Ishikawa (cell line): ENCODE measurements at regions not wholly inside any gene's neighbourhood (a gene's known extent, or its start where the extent isn't known, plus 50 kb on each side); places are given as distances from the start of the nearest gene placed in this dataset.

Experiments
- CEBPB ChIP-seq: IDR thresholded peaks from 2 replicates; pipeline ENCODE4 v1.6.1; 2012
- CREB1 ChIP-seq: IDR thresholded peaks from 2 replicates; pipeline ENCODE4 v1.6.1; 2012; ENCODE audit warnings: low read depth
- EGR1 ChIP-seq: IDR thresholded peaks from 2 replicates; pipeline ENCODE4 v1.6.1; 2012
- EP300 ChIP-seq: IDR thresholded peaks from 2 replicates; pipeline ENCODE4 v1.6.1; 2012; ENCODE audit warnings: borderline replicate concordance
- FOXM1 ChIP-seq: IDR thresholded peaks from 2 replicates; pipeline ENCODE4 v1.6.1; 2012; ENCODE audit warnings: low read depth, borderline replicate concordance
- NFIC ChIP-seq: IDR thresholded peaks from 2 replicates; pipeline ENCODE4 v1.6.1; 2012
- RAD21 ChIP-seq: IDR thresholded peaks from 2 replicates; pipeline ENCODE4 v1.6.1; 2012; ENCODE audit warnings: low read depth
- REST ChIP-seq: IDR thresholded peaks from 2 replicates; pipeline ENCODE4 v1.6.1; 2012; ENCODE audit warnings: low read depth, mild to moderate bottlenecking
- TAF1 ChIP-seq: IDR thresholded peaks from 2 replicates; pipeline ENCODE4 v1.6.1; 2012; ENCODE audit warnings: low read depth, mild to moderate bottlenecking
- TCF12 ChIP-seq: IDR thresholded peaks from 2 replicates; pipeline ENCODE4 v1.6.1; 2012; ENCODE audit warnings: low read depth
- TEAD4 ChIP-seq: IDR thresholded peaks from 2 replicates; pipeline ENCODE4 v1.6.1; 2012
- USF1 ChIP-seq: IDR thresholded peaks from 2 replicates; pipeline ENCODE4 v1.6.1; 2012
- YY1 ChIP-seq: IDR thresholded peaks from 2 replicates; pipeline ENCODE4 v1.6.1; 2012; ENCODE audit warnings: low read depth
- ZBTB7A ChIP-seq: IDR thresholded peaks from 2 replicates; pipeline ENCODE4 v1.6.1; 2012; ENCODE audit warnings: low read depth
- TF ChIP-seq, protein P1 (sequence below): IDR thresholded peaks from 2 replicates; pipeline ENCODE4 v1.6.1; 2012

GRCh38 chr1:2930913-2931723, 90.1 kb upstream of the ACTRT2 start:
- TF ChIP-seq TAF1 (no peak), USF1 (no peak), EP300 (no peak), TEAD4 (no peak), EGR1 (no peak), FOXM1 (no peak), YY1 (no peak), RAD21 (no peak), ZBTB7A (no peak), REST (no peak), NFIC (no peak), TCF12 (no peak), CEBPB (no peak), CREB1 (no peak)
- TF ChIP-seq, protein P1, sequence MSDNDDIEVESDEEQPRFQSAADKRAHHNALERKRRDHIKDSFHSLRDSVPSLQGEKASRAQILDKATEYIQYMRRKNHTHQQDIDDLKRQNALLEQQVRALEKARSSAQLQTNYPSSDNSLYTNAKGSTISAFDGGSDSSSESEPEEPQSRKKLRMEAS = no peak

DNA sequence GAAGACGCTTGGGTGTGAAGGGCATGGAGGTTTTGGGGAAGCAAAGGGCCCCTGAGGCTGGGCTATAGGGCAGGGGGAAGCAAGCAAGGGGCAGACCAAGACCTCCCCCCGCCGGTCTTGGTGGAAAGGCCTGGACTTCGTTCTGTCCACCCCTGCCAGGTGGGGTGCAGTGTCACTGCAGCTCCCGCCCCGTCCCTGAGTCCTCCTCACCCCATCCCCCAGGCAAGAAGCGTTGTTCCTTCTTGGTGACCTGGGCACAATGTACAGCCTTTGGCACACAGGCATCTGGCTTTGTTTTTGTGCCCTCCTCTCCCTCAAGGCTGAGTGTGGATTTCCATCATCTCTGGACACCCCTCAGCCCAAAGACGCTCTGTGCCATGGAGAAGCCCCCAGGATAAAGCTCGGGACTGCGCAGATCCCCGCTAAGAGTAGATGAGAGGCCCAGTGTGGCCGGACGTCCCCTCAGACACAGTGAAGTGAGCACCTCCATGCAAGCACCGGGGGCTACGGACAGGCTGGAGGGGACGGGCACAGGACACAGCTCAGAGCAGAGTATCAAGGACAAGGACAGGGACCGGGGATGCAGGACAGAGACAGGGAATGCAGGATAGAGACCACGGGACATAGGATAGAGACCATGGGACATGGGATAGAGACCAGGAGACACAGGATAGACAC, 89.4 kb upstream of the ACTRT2 start:
- TF ChIP-seq REST (no peak), USF1 (no peak), CEBPB (no peak), YY1 (no peak)

DNA sequence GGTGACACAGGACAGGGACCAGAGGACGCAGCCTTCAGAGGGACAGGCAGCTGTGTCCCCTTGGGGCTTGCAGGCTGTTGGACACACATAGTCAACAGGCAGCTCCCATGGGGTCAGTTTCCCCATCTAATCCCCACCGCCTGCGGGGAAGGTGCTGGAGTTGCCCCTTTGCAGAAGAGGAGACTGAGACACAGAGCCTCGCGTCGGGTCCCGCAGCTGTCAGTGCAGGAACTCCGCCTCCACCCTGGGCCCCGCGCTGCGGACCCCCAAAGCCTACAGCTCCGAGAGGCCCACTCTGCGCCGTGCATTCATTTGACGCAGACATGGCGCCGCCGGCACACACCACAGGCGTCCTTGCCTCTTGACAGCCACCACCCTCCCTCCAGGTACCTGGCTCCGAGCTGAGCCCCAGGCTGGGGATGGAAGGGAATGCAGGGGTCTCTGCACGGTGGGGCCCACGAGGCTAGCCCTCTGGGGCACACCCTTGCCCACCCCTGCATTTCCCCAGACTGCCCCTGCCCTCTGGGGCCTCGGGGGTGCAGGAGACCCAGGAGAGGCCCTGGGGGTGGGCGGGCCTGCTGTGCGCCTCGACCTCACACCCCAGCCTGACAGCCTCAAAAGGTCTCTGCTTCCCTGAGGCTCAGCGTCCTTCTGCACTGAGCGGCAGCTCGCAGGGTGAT, 88.5 kb upstream of the ACTRT2 start:
- TF ChIP-seq FOXM1 = no peak
- TF ChIP-seq ZBTB7A = no peak
- no peak for TF ChIP-seq TAF1
- no peak for TF ChIP-seq REST
- TF ChIP-seq EGR1 = no peak

DNA sequence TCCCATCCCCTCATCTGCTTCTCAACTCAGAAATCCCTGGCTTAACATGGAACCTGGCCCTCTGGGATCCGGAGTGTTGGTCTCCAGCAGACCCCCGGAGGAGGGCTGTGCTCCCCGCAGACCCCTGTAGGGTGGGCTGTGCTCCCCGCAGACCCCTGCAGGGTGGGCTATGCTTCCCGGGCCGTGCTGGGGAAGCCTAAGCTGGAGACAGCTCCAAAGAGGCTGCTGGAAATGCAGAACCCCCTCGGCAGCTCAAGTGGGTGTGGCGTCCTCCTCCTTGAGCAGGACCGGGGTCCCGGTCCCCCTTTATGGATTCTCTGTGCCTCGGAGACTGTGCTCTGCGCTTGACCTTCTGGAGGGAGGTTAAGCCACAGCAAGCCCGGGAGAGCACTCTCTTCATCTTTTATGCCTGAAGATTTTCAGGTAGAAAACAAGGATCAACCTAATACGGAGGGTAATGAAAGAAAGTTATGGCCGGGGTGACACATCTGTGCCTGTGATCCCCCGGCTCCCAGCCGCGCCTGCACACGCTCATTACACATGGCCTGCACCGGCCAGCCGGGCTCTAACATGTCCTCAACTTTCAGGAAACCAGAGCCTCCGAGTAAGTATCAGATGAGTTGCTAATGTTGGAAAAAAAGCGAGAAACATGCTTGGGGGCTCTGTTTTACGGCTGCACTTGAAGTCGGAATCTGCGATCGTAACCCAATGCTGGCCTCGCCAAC, 87.7 kb upstream of the ACTRT2 start:
- TF ChIP-seq TCF12 (no peak), EP300 (no peak), CREB1 (no peak), NFIC (no peak), YY1 (no peak), USF1 (no peak), TAF1 (no peak), RAD21 (no peak), FOXM1 (no peak), TEAD4 (no peak), CEBPB (no peak), ZBTB7A (no peak), EGR1 (no peak), REST (no peak)
- TF ChIP-seq, protein P1 = no peak
